ENCODE measurements at regions not wholly inside any gene's neighbourhood (a gene's known extent, or its start where the extent isn't known, plus 50 kb on each side); places are given as distances from the start of the nearest gene placed in this dataset.

DNA sequence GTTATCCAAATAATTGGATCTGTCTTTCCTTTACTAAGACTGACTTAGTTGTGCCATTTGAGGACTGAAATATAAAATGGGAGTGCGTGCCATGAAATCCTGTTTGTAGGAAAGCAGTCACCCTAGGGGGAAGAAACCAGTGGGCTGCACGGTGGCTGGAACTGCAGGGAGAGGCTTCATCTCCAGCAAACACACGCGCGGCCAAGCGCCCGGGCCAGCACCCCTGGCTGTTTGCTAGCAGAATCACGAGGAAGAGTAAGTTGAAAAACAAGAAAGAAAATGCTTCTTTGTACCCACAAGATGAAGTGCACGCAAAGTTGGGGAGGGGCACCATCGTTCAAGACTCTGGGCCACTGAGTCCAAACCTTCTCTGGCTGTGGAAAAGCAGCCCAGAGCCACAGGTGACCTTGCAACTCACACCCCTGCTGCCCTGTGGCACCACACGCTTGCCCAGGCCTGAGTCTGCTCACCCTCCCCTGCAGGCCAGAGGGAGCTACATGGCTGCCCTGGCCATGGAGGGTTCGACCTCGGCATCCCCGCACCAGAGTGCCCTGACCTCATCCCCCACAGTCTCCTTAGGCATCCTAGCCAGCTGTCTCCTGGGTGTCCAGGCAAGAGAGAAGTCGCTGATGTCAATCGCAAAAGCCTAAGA is 55.2 kb downstream of the IRX2 start:
- DNase-seq = no peak

DNA sequence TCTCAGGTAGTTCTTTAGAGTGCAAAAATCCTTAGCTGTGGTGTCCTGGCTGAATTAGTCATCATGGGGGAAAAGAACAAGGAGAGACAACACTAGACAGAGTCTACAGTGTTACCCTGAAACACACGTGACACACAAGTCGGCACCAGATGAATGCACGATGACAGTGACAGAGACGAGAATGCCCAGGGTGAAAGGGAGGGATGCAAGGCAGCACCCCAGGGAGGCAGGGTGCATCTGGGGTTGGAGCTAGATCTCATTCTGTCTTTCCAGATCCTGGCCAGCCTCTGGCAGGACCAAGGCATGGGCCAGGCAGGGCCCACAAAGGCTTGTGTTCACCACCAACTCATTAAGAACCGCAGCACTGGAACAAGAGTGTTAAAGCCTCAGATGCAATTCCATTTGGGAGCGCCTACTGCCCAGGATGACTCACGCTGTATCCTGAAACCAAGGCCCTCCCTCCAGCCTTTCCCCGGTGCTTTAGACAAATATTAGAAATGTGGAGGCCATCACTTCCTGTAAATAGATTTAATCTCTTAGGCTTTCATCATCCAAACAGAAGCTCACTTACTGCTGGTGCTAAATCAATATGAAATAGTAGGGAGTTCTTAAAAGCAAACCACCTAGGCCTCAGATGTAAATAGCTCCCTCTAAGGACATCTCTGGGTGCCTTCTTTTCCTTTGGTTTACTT is 56.1 kb downstream of the IRX2 start:
- no peak for DNase-seq

DNA sequence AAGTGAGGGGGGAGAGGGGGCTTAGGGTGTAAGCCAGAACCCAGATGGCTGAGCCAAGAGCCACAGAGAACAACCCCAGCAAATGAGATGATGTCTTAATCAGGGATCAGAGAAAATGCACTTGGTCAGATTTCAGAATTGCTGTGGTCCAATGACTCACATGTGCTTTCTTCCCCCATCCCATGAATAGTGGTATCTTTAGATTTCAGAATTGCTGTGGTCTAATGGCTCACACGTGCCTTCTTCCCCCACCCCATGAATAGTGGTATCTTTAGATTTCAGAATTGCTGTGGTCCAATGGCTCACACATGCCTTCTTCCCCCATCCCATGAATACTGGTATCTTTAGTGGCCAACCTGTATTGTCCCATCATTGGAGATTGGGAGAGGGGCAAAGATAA is 59.9 kb downstream of the IRX2 start:
- no peak for DNase-seq

DNA sequence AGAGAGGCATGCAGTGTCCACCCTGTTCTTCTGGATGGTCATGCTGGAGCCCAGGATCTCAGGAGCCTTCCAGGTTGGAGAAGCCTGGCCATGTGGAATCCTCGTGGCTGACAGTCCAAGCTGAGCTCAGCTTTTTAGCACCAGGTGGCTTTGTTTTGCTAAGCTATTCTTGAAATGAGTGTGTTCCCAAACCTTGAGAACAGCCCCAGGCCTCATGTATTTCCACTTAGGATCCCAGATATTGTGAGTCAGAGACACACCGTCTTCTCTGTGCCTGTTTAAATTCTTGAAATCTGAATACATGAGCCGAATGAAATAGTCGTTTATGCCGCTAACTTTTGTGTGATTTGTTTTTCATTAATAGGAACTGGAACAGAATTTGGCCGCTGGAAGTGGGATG is 61.2 kb downstream of the IRX2 start:
- no peak for DNase-seq

DNA sequence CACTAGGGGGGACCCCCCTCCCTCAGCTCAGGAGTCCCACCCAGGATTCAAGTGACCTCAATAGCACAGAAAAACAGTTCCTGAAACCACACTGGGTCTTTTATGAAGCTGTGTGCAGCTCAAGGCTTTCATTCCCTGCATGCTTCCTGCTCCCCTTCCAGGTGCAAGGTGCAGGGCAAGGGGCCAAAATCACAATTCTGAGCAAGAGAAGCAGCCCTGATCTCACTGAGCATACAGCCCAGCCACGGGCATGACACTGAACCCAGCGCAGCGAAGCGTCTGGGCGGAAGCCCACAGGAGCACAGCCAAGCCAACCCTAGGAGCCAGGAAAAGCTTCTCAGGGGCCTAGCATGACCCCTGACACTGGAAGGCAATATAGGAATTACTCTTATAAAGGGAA is 62.9 kb downstream of the IRX2 start:
- no peak for DNase-seq

DNA sequence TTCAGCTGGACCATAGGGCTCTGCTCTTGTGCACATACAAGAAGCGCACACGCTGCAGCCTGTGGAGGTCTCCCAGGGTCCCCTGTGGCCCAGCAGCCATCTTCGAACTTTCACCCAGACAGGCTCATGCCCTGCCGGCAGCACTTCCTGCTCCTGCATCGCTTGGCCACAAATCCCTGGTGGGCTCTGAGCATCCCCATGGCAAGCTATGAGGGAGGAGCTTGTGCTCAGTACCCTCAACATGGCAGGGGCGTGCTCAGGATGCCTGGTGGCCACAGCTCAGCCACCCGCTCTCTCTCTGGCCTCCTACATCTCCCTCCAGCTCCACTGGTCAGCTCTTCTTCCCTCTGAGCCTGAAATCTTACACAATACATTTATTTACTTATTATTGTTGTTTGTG is 63.7 kb downstream of the IRX2 start:
- no peak for DNase-seq

DNA sequence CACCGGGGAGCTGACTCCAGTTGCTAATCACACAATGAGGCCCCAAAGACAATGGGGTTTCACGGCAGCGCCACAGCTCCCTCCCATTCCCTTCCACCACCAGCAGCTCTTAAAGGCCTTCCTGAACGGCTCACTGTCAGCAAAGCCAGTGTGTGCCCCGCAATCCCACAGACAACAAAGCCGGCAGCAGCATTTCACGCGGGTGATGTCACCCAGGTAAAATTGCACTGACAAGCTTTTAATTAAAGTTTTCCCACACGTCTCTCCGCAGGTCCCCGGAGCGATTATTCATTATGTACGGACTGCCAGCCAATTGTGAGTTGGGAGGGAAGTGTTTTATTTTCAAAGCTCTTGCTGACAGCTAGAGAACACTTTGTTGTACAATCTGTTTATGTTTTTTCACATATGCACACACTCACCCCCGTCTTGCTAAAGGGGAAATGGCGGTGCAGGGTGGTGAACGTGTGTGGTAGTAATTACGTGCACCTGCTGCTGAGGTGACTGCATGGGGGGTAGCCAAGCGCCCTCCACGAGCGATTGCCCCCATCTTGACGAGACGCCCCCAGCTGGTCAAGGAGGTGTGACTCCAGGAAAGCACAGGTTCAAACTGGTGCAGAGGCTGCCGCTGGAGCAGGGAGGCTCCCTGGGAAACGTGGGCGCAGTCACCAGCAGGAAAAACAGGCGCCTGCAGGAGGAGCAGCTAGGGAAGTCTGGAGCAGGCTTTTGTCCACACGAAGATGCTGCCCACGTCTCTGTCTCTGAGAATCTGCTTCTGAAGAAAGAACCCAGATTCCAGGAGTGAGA is 65.0 kb downstream of the IRX2 start:
- peak in 18 of 56 donors; percentile 4 to 61 (median 24) for DNase-seq

DNA sequence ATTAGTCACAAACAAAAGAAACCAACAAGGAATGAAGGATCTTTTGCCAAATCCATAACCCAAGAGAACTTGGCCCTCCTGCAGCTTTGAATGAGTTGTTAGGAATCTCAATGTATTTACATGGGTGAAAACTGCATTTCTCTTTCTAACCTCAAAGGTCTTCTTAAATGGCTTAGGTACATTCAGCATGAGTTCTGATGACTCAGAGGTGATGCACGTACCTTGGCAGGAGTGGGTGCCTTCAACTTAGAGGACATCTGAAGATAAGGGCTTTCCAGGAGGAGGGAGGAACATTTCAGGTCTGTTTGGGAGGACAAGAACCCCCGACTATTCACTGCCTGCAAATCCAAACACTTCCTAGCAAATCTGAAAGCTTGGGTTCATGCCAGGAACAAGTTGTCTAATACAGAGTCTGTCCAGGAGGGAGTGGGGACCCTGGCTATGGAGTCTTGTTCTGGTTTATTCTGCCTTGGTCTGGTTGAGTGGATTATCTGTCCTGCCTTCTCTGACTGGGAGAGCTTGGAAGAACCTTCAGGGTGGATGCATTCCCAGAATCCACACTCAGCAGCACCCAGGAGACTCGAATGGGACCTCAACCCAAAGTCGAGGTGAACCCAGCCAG is 65.7 kb downstream of the IRX2 start:
- no peak for DNase-seq

DNA sequence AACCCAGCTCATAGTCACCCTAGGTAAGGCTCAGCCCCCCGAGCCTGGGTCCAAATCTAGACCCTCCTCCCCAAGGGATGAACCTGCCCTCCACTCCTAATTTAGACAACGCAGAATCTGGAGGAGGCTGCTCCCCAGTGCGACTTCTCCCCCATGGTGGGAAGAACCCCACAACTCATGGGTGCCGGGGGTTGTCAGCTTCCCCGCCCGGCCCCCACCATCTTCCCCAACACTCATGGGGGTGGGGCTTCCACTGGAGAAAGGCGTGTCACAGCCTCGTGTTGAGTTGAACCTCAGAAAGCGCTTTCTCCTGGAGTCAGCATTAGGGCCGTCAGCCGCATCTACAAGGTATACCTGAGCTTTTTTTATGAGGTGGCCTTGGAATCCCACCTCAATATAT is 66.9 kb downstream of the IRX2 start:
- DNase-seq = no peak

DNA sequence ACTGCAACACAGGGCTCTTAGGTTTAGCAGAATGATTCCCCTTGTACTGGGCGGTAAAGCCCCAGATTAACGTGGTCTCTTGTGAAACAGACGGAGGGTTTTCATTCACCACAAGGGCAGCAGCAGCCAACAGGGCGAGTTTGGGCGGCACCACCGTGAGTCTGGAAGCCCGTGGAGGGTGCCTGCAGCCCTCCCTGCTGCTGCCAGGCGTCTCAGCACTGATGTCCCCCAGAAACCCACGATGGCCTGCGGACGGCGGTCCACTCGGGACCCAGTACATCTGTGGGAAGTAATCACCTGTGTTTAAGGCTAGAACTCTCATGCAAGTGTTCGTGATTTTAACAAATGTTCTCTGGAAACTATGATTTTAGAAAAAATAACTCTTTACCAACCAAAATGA is 67.8 kb downstream of the IRX2 start:
- no peak for DNase-seq

DNA sequence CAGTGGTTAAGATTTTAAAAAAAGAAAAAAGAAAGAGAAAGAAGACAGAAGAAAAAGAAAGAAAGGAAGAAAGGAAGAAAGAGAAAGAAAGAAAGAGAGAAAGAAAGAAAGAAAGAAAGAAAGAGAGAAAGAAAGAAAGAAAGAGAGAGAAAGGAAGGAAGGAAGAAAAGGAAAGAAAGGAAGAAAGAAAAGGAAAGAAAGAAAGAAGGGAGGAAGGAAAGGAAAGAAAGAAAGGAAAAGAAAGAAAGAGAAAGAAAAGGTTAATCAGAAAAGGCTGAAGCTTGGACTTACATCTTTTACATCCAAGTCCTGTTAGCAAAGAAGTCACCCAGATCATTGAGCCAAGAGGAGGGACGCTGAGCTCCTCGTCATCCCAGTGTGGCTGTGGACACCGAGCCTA is 70.0 kb downstream of the IRX2 start:
- no peak for DNase-seq

DNA sequence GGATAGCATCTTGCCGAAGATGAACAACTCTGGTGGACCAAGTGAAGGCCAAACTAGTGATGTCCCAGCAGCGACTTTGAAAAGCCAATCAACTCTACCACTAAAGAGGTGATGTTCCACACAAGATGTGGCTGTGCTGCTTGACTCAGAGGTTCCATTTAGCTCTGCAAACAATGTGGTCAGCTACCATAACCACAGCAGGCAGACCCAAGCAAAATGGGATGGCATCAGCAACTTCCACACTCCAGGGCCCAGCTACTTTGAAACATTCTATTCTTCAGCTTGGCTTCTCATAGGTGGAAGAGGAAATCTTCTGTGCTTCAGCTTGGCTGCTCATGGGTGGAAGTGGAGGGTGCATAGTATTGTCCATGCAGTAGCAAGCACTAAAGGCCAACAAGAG is 70.5 kb downstream of the IRX2 start:
- no peak for DNase-seq

DNA sequence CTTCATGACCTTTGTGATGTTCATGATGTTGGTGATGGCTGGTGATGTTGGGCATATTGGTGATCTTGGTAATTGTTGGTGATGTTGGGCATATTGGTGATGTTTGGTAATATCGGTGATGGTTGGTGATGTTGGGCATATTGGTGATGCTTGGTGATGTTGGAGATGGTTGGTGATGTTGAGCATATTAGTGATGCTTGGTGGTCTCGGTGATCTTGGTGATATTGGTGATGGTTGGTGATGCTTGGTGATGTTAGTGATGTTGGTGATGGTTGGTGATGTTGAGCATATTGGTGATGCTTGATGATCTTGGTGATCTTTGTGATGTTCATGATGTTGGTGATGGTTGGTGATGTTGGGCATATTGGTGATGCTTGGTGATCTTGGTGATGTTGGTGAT is 73.8 kb downstream of the IRX2 start:
- DNase-seq = no peak

DNA sequence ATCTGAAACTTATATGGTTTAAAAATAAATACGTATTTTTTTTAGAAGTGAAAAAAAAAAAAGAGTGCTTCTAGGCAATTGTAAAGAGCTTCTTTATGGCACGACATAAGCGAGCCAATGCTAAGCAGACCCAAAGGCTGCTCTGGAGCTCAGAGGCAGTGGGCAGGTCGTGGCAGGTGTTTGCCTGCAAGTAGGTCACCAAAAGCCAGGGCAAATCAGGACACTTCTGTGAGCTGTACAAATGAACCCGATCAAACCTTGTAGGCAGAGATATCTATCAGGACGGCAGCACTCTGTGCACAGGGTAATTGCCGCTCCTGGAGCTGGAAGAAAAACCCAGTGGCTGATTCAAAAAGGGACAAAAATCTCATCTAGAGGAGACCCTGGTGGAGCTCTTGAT is 75.9 kb downstream of the IRX2 start:
- no peak for DNase-seq

DNA sequence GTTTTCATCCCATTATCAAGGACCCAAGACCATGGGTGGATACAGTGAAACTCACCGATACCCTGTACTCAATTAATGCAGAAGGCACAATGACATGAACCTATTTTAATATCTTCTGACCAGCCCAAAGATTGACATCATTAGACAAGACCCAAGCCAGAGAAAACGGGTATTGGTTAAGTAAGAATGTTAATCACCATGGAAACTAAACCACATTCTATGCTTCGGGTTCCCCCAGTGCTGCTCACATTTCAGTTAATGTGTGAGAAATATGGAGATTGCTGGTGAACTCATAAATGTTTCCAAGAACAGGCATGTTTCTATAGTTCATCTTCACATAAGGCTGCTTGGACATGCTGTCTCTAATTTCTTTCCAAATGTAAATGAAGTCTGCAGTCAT is 77.0 kb downstream of the IRX2 start:
- no peak for DNase-seq

DNA sequence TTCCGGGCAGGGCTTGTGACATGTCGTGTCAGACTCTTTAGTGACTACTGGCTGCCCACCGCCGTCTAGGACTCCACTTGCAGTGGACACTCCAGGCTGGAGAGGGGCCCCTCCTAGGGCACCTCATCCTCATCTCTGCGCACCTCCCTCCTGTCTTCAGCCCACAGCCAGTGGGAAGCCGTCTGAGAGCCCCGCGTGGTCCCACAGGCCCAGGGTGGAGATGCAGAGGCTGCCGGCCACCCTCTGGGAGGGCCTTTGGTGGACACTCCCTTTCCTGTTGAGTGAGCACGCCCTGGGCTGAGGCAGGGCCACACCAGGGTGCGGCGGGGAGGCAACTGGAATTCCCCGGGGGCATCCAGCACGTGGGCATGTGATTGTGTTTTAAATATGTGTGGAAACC is 80.5 kb downstream of the IRX2 start:
- no peak for DNase-seq

DNA sequence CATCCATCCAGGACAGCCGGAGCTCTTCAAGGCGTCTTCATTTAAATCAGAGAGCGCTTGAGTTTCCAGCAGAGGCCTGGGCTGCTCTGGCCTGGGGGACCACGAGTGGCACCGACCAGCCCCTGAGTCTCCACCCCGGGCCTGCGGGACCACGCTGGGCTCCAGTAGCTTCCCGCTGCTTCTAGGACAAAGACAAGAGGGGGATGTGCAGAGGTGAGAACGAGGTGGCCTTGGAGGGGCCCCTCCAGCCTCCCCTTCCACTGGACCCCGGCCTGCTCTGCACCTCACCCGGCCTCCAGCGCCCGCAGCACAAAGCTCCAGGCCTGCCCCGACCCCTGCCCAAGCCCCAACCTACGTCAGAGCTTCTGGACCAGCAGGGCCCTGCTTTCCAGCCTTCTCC is 81.6 kb downstream of the IRX2 start:
- DNase-seq = no peak

DNA sequence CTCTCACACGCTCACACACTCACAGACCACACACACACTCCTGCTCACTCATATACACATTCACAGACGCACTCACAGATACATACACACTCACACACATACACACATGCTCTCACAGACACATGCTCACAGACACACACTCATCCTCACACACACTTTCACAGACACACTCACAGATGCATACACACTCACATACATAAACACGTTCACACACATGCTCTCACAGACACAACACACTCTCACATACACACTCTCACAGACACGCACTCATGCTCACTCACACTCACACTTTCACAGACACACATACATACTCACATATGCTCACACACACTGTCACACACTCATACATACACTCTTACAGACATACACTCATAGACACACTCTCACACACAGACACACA is 82.2 kb downstream of the IRX2 start:
- no peak for DNase-seq

DNA sequence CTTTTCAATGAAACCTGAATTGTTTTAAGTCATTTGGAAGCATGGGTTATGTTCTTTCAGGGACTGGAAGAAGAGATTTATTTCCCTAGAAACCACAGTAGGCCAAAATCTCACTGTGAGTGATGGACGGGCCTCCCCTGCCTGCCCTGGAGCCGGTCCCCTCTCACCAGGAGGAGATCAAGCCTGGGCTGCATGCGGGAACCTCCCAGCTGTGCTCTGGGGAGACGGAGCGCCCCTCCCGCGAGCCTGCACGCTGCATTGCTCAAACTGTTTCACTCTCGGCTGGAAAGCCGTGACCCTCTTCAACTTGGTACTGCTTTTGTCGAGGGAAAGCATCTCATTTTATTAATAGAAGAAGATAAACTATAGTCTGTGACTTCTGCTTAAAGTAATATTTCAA is 85.4 kb downstream of the IRX2 start:
- no peak for DNase-seq

DNA sequence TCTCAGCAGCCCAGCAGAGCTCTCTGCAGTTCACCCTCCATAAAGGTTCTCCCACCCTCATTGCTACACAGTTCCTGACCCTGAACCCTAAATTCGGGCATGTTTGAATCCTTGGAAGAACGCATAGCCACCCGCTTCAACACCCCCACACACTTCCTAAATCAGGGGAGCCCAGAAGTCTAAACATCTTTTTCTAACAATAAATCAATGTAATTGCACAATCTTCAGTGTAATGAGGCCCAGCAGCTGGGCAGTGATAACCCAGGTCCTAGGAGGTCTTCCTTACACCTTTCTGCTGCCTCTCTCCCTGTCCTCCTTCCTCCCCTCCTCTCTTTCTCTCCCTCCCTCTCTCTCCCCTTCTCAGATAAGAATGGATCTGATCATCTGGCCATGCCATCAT is 88.0 kb downstream of the IRX2 start:
- DNase-seq = no peak

DNA sequence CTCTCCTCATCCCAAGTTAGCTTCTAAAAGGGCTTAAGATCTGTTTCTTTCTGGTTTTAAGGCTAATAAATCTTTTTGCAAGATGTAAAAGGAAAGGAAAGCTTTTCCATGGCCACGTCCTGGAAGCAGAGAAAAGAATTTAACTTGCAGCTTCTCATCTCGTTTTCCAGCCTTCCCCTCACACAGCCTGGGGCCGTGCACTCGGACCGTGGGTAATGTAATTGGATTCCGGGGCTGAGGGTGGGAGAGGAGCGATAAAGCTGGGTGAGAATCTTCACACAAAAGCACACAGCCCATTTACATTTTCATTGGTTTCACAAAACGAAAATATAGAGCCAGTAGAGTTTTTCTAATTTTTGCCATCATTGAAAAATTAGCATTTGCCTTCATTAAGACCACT is 91.2 kb downstream of the IRX2 start:
- no peak for DNase-seq

DNA sequence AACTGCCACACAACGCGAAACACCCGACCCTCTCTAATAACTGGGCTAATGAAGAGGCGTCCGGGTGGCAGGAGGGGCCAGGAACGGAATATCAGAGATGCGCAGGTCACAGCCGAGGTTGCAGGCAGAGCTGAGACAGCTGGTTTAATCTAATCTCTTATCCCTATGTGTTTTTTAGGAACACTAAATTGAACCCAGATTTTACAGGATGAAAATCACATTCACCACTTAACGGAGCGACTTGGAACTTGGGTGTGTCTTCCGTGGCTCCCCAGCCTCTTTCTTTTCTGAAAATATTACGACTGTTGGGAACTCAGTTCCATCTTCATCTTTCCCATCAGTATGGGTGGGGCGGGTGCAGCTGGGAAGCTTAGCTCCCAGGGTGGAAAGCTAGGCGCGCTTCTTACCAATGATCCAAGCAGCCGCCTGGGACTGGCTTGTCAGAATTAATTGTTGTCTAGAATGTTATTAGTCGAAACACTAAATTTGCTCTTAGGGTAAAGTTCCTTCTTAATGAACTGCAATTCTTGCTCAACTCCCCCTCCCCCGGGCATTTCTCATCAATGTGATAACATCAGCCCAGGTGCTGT is 92.5 kb downstream of the IRX2 start:
- DNase-seq = no peak
